NOMO-1 treated with dmso at 0.1 percent for 144 hours (cell line): ENCODE measurements at regions not wholly inside any gene's neighbourhood (a gene's known extent, or its start where the extent isn't known, plus 50 kb on each side); places are given as distances from the start of the nearest gene placed in this dataset.
"Not testable (repeated sequence)": the region's sequence is repeated elsewhere in the genome, so short reads cannot be mapped to it uniquely, and the experiment has no call there.

Experiments
- DNase-seq: peaks from one replicate; lab custom pipeline; 2025; ENCODE audit not compliant: unreplicated experiment; lab: John Stamatoyannopoulos, UW

- no peak for DNase-seq
Measured at GRCh38 chr1:188660572-188660971, 1817.1 kb downstream of the BRINP3 start.

- no peak for DNase-seq
Measured at GRCh38 chr1:188665477-188665876, 1812.2 kb downstream of the BRINP3 start.

GRCh38 chr1:188668083-188668482 lies 1809.6 kb downstream of the BRINP3 start:
- DNase-seq: no peak

GRCh38 chr1:188669728-188670382 lies 1807.8 kb downstream of the BRINP3 start:
- no peak for DNase-seq

GRCh38 chr1:188670837-188671236 lies 1806.8 kb downstream of the BRINP3 start:
- no peak for DNase-seq

GRCh38 chr1:188672153-188672552 lies 1805.5 kb downstream of the BRINP3 start:
- no peak for DNase-seq

GRCh38 chr1:188689542-188689941 lies 1788.1 kb downstream of the BRINP3 start:
- no peak for DNase-seq

GRCh38 chr1:188700116-188700515 lies 1777.5 kb downstream of the BRINP3 start:
- no peak for DNase-seq

- DNase-seq: no peak
Measured at GRCh38 chr1:188706742-188707141, 1770.9 kb downstream of the BRINP3 start.

- no peak for DNase-seq
Measured at GRCh38 chr1:188708795-188709535, 1768.7 kb downstream of the BRINP3 start.

- no peak for DNase-seq
Measured at GRCh38 chr1:188715566-188715965, 1762.1 kb downstream of the BRINP3 start.

- no peak for DNase-seq
Measured at GRCh38 chr1:188719735-188720134, 1757.9 kb downstream of the BRINP3 start.

- no peak for DNase-seq
Measured at GRCh38 chr1:188723332-188724020, 1754.2 kb downstream of the BRINP3 start.

GRCh38 chr1:188729039-188729438 lies 1748.6 kb downstream of the BRINP3 start:
- DNase-seq: no peak

GRCh38 chr1:188735567-188735966 lies 1742.1 kb downstream of the BRINP3 start:
- DNase-seq: no peak

- not testable (repeated sequence) for DNase-seq
Measured at GRCh38 chr1:188749275-188749674, 1728.4 kb downstream of the BRINP3 start.

- DNase-seq: not testable (repeated sequence)
Measured at GRCh38 chr1:188752027-188752426, 1725.6 kb downstream of the BRINP3 start.

GRCh38 chr1:188757747-188758146 lies 1719.9 kb downstream of the BRINP3 start:
- DNase-seq: not testable (repeated sequence)

GRCh38 chr1:188761226-188761625 lies 1716.4 kb downstream of the BRINP3 start:
- DNase-seq: no peak

- DNase-seq: no peak
Measured at GRCh38 chr1:188762166-188762743, 1715.4 kb downstream of the BRINP3 start.

- DNase-seq: no peak
Measured at GRCh38 chr1:188763541-188763940, 1714.1 kb downstream of the BRINP3 start.

- no peak for DNase-seq
Measured at GRCh38 chr1:188769181-188769580, 1708.5 kb downstream of the BRINP3 start.
